Osteoblast (primary cell): ENCODE measurements at regions not wholly inside any gene's neighbourhood (a gene's known extent, or its start where the extent isn't known, plus 50 kb on each side); places are given as distances from the start of the nearest gene placed in this dataset.

Experiments
- DNase-seq: peaks from one replicate; pipeline ENCODE4 v3.0.0; 2011; ENCODE audit warnings: low spot score, mixed read lengths; ENCODE audit not compliant: insufficient read length; ENCODE audit errors: missing footprints
- H2AFZ ChIP-seq: 2 replicates; pipeline ENCODE4 v1.6.0; 2011; ENCODE audit warnings: mild to moderate bottlenecking, low read length
- H3K27ac ChIP-seq: 2 replicates; pipeline ENCODE4 v1.5.1; 2011; ENCODE audit warnings: mild to moderate bottlenecking, low read depth, low read length, moderate library complexity
- H3K27me3 ChIP-seq: 2 replicates; pipeline ENCODE4 v1.6.0; 2012; ENCODE audit warnings: mild to moderate bottlenecking, control low read depth, inconsistent platforms, low read length, moderate library complexity; ENCODE audit not compliant: insufficient read depth
- H3K36me3 ChIP-seq: 2 replicates; pipeline ENCODE4 v1.5.1; 2011; ENCODE audit warnings: mild to moderate bottlenecking, low read length, control low read depth, moderate library complexity; ENCODE audit not compliant: insufficient read depth
- H3K4me1 ChIP-seq: 2 replicates; pipeline ENCODE4 v1.5.1; 2011; ENCODE audit warnings: mild to moderate bottlenecking, low read length, control low read depth, moderate library complexity; ENCODE audit not compliant: insufficient read depth
- H3K4me2 ChIP-seq: 2 replicates; pipeline ENCODE4 v1.6.0; 2011; ENCODE audit warnings: mild to moderate bottlenecking, low read length; ENCODE audit not compliant: insufficient read depth
- H3K4me3 ChIP-seq: fragments of 200-600 bp; sonication (generic); 3 replicates; pipeline ENCODE4 v1.5.1; 2012; ENCODE audit warnings: mild to moderate bottlenecking, low read length, inconsistent platforms; ENCODE audit not compliant: insufficient read depth
- H3K79me2 ChIP-seq: 2 replicates; pipeline ENCODE4 v1.6.0; 2012; ENCODE audit warnings: mild to moderate bottlenecking, low read length, control low read depth, inconsistent platforms; ENCODE audit not compliant: insufficient read depth
- H3K9me3 ChIP-seq: 2 replicates; pipeline ENCODE4 v1.5.1; 2011; ENCODE audit warnings: low read depth, low read length, control low read depth
- H4K20me1 ChIP-seq: 2 replicates; pipeline ENCODE4 v1.6.0; 2012; ENCODE audit warnings: mild to moderate bottlenecking, low read length, control low read depth; ENCODE audit not compliant: insufficient read depth
- CTCF ChIP-seq: IDR thresholded peaks from 2 replicates; pipeline ENCODE4 v1.5.1; 2011; ENCODE audit warnings: mild to moderate bottlenecking, low read depth, low read length, moderate library complexity; ENCODE audit errors: extremely low read depth

GRCh38 chr17:410543-411401 is 58.2 kb upstream of the RPH3AL start:
- Histone ChIP-seq H3K4me2 (peak overlapping the region; percentile 97), H3K79me2 (peaks cover 10% of the 10 kb centered on the region), H3K27me3 (no peaks in the 10 kb centered on the region), H4K20me1 (no peaks in the 10 kb centered on the region), H3K9me3 (no peaks in the 10 kb centered on the region), H3K36me3 (peaks cover 10% of the 10 kb centered on the region), H3K4me1 (peaks cover 23% of the 10 kb centered on the region), H2AFZ (peak overlapping the region; percentile 89), H3K27ac (peak overlapping the region; percentile 93), H3K4me3 (peak overlapping the region; percentile 95)
- peak; percentile 19 for TF ChIP-seq CTCF
- DNase-seq = peak; percentile 87

GRCh38 chr17:409848-410542 is 57.4 kb upstream of the RPH3AL start:
- Histone ChIP-seq H3K27me3 (no peaks in the 10 kb centered on the region), H3K9me3 (no peaks in the 10 kb centered on the region), H3K36me3 (peaks cover 10% of the 10 kb centered on the region), H3K79me2 (peaks cover 10% of the 10 kb centered on the region), H4K20me1 (no peaks in the 10 kb centered on the region), H3K4me1 (peaks cover 23% of the 10 kb centered on the region), H3K4me2 (peak overlapping the region; percentile 97), H3K27ac (peak overlapping the region; percentile 93), H2AFZ (peak overlapping the region; percentile 98), H3K4me3 (peak overlapping the region; percentile 95)
- DNase-seq = peak; percentile 99
- TF ChIP-seq CTCF = no peak

- Histone ChIP-seq H3K79me2 (peaks cover 10% of the 10 kb centered on the region), H3K4me1 (peaks cover 23% of the 10 kb centered on the region), H3K36me3 (peaks cover 6% of the 10 kb centered on the region), H2AFZ (peak overlapping the region; percentile 98), H3K4me2 (peak overlapping the region; percentile 82), H3K4me3 (peak overlapping the region; percentile 68), H3K27me3 (no peaks in the 10 kb centered on the region), H3K27ac (peak overlapping the region; percentile 57), H3K9me3 (no peaks in the 10 kb centered on the region), H4K20me1 (no peaks in the 10 kb centered on the region)
- DNase-seq = peak; percentile 67
- no peak for TF ChIP-seq CTCF
These were observed 56.8 kb upstream of the RPH3AL start for GRCh38 chr17:409308-409847.

GRCh38 chr17:404703-405102 is 52.1 kb upstream of the RPH3AL start:
- Histone ChIP-seq H3K9me3 (no peaks in the 10 kb centered on the region), H3K4me1 (peaks cover 5% of the 10 kb centered on the region), H3K27ac (no peak overlapping the region), H4K20me1 (no peaks in the 10 kb centered on the region), H3K36me3 (no peaks in the 10 kb centered on the region), H3K27me3 (no peaks in the 10 kb centered on the region), H3K79me2 (no peaks in the 10 kb centered on the region), H3K4me2 (no peak overlapping the region), H3K4me3 (no peak overlapping the region), H2AFZ (no peak overlapping the region)
- TF ChIP-seq CTCF = no peak
- peak; percentile 65 for DNase-seq
